ENCODE measurements at regions not wholly inside any gene's neighbourhood (a gene's known extent, or its start where the extent isn't known, plus 50 kb on each side); places are given as distances from the start of the nearest gene placed in this dataset. TPM values are rescaled to one million over a fixed set of nuclear protein-coding genes. Genes with fewer than 3 reads are reported as not detected.
"Not testable (repeated sequence)": the region's sequence is repeated elsewhere in the genome, so short reads cannot be mapped to it uniquely, and the experiment has no call there.

DNA sequence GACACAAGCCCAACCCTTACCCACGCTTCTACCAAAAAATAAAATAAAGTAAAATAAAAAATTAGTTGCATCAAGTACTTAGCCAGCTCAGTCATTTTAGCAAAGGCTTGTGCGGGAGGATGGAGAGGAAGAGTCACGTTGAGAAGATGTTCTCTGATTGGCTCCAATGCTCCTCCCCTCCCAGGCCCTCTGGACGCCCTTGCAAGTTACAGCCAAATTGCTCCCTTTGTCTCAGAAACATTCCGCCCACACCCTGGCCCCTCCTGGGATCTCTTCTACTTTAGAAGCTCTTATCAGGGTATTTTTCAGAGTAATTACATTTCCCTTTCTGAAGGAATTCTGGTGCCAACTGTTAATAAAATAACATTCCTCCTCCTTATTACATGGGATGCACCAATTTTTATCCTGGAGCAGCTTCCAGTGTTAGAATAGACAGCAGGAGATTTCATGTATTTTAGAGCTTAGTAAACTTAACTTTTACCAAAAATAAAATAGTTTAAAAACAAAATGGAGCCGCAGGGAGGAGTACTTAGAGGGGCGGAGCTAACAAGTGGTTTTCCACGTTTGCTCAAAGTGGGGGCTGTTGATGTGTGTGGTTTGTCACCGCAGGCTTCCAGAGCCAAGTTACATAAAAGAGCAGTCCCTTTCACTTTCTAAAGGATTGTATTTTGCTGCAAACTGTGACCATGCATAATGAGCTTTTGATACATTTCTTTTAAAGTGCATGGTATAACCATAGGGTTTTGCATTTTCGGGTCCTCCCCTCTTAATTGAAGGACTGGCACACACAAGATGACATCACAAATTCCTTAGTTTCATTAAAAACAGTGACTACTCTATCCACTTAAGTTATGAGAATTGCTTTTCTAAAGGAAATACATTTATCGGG, 71.7 kb upstream of the RAP1B start:
- DNase-seq (ENCODE audit: low read depth in 2 of 3, low spot score in 2 of 3): peak; percentile 11 to 96 (median 86)

DNA sequence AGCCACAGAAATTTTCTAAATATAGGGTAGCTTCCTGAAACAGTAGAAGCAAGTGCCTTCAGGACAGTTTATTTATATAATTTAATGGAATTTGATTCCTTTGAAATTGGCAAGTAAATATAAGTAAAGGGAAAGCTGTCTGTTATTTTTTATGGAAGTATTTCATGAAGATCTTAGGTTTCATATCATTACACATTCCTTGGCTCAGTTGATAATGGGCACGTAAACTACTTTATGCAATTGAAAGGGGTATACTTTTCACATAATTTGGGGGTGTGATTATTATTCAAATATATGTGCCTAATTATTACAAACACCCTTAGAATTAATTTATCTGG, 71.1 kb upstream of the RAP1B start:
- DNase-seq (ENCODE audit: low read depth in 2 of 3, low spot score in 2 of 3): no peak

DNA sequence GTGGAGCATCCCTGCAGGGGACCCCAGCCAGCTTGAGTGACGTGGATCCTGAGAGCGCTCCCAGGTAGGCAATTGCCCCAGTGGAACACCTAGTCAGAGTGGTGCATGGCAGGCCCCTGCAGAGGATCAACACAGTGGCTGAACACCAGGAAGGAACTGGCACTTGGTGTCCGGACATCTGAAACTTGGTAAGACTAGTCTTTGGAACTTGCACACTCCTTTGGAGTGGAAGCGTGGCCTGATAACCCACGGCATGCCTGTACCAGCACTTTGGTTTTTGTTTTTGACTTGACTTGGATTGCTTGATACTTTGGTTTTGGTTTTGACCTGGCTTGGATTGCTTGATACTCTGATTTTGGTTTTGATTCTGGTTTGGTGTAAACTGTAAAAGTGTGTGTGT, 69.9 kb upstream of the RAP1B start:
- not testable (repeated sequence) for DNase-seq (ENCODE audit: low read depth in 2 of 3, low spot score in 2 of 3)

DNA sequence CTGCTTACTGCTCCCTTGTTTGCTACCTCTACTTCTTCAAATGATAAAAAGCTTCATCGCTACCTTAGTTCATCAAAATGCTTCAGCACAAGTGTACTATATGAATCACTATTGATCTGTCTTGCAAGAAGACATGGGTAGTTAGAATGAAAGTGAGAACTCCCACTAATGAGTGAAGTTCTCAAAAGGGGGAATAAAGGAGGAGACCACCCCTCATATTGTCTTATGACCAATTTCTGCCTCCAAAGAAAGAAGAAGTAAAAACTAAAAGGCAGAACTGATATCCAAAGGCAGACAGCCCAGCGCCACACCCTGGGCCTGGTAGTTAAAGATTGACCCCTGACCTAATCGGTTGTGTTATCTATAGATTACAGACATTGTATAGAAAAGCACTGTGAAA, 63.4 kb upstream of the RAP1B start:
- DNase-seq (ENCODE audit: low read depth in 2 of 3, low spot score in 2 of 3): peak in 1 of 3 donors; percentile 36

DNA sequence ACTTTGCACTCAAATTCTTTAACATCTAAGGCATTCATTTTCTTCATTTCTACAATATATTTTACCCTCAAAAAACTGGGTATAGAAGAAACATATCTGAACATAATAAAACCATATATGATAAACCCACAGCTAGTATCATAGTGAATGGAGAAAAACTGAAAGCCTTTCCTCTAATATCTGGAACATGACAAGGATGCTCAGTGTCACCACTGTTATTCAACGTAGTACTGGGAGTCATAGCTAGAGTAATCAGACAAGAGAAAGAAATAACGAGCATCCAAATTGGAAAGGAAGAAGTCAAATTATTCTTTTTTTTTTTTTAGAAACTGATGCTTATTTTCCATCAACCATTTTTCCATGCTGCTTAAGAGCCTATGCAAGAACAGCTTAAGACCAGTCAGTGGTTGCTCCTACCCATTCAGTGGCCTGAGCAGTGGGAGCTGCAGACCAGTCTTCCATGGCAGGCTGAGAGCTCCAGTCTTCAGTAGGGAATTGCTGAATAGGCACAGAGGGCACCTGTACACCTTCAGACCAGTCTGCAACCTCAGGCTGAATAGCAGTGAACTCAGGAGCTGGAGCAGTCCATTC, 58.0 kb upstream of the RAP1B start:
- DNase-seq (ENCODE audit: low read depth in 2 of 3, low spot score in 2 of 3): not testable (repeated sequence)

DNA sequence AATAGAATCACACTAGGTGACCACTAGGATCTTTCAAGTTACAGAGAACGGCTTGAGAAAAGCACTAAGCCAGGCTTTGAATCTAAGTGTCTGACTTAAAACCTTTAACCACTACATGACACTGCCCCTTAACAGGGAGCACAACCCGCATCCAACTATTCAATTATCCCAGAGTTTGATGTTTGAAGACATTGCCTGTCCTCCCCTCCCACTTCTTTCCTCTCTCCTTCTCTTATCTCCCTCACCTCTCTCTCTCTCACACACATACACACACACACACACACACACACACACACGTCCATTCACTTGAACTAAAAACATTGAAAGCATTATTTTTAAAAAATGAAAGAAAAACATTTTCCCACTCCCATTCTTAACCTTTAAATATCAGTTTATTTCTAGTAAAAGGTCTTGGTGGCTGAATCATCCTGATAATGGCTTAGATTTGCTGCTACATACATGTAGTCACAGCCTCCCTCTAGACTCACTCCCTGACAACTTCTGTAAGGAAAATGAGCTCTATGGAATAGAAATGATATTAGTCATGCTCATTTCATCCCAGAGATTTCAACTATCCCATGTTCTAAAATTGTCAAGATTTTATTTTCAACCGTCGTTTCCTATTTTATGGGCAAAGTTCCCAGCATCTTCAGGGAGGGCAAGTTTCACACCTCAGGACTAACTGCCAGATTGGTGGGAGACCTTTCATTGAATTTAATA, 53.5 kb upstream of the RAP1B start:
- no peak for DNase-seq (ENCODE audit: low read depth in 2 of 3, low spot score in 2 of 3)

DNA sequence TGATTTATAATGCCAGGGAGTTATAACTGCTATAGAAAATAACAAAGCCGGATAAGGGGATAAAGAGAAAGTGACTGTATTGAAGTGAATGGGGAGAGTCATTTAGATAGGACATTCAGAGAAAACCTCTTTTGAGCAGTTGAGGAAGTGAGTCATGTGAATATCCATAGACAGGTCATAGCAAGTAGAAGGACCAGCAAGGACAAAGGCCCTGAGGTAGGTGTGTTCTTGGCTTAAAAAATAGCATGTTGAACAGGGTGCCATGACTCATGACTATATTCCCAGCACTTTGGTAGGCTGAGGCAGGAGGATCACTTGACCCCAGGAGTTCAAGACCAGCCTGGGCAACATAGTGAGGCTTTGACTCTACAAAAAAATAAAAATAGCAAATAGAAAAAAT, 51.5 kb upstream of the RAP1B start:
- DNase-seq (ENCODE audit: low read depth in 2 of 3, low spot score in 2 of 3): no peak

DNA sequence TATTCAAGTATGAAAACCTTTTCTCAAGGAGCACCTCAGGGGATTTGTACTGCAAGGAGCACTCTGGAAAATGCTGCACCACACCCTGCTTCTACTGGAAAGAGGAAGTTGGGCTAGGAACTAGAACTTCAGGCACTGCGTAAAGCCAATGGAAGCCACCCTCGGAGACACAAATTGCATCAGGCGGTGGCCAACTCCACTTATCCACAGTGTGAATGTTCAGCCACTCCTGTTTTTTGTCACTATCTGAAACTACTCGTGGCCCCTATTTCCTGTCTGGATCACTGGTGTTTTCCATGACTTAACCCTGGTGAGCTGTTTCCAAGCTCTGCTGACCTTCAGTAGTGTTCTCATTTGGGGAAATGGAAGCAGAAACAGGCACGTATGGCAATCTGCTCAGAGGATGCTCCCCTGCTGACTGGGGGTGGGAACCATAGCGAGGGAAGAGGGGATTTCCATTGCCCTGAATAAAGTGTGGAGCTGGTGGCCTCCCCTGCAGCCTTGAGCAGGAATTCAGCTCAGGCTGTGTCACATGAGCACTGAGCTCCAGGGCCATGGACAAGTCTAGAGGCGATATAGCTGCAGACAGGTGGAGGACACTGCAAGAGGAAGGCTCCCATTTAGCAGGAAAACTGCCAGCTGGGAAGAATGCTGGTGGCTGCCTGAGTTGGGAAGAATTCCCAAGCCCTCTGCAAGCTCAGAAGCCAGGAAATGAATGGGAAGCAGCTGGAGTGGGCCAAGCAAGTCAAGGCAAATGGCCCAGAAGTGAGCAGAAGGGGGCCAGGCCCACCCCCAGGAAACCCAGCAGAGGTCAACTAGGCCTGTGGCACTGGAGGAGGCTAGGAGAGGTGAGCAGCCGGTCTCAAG, 50.5 kb upstream of the RAP1B start:
- peak in 1 of 3 donors; percentile 21 for DNase-seq (ENCODE audit: low read depth in 2 of 3, low spot score in 2 of 3)

DNA sequence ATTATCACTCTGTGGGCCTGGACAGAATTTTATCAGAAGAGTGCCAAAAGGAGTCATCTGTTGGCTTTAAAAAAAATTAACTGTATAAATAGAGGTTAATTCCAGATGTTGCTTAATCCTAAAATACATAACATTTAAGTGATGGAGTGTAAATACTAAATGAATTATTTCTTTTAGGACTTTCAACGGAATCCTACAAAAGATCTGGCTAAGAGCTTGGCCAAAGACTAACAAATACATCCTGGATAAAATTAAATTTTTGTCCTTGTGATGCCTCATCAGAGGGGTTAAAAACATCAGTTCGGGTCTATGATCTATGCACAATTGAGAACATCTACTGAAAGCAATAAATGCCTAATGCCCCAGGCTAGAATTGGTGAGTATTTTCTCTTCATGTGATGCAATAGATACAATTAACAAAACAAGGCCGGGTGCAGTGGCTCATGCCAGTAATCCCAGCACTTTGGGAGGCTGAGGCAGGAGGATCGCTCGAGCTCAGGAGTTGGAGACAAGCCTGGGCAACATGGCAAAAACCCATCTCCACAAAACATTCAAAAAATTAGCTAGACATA, 49.8 kb upstream of the RAP1B start:
- DNase-seq (ENCODE audit: low read depth in 2 of 3, low spot score in 2 of 3): no peak

Small RNAs in the stretch of these regions (small RNA-seq; reads per million reads assigned to genes)
- gene AC008033.2: not detected
